H9 (cell line): ENCODE measurements at regions not wholly inside any gene's neighbourhood (a gene's known extent, or its start where the extent isn't known, plus 50 kb on each side); places are given as distances from the start of the nearest gene placed in this dataset.

ENCODE experiments used
- DNase-seq: peaks from one replicate; pipeline ENCODE4 v3.0.0-alpha.2; 2017
- H2AFZ ChIP-seq: one replicate; pipeline ENCODE4 v1.6.1; 2013; ENCODE audit warnings: mild to moderate bottlenecking, low read length, control low read depth, moderate library complexity
- H2AK5ac ChIP-seq: 2 replicates; pipeline ENCODE4 v1.6.1; 2013; ENCODE audit warnings: low read length, control low read depth, mixed read lengths; ENCODE audit not compliant: insufficient read length
- H2BK120ac ChIP-seq: one replicate; pipeline ENCODE4 v1.6.1; 2013; ENCODE audit warnings: low read depth, mild to moderate bottlenecking, low read length, control low read depth, inconsistent platforms; ENCODE audit not compliant: poor library complexity, severe bottlenecking
- H2BK12ac ChIP-seq: 2 replicates; pipeline ENCODE4 v1.6.1; 2013; ENCODE audit warnings: low read length, control low read depth, mixed read lengths, low read depth; ENCODE audit not compliant: insufficient read length
- H2BK15ac ChIP-seq: 2 replicates; pipeline ENCODE4 v1.6.1; 2013; ENCODE audit warnings: low read depth, low read length, control low read depth
- H2BK20ac ChIP-seq: one replicate; pipeline ENCODE4 v1.6.1; 2013; ENCODE audit warnings: low read depth, mild to moderate bottlenecking, low read length, control low read depth, inconsistent platforms; ENCODE audit not compliant: poor library complexity, severe bottlenecking
- H2BK5ac ChIP-seq: 2 replicates; pipeline ENCODE4 v1.6.1; 2013; ENCODE audit warnings: low read length, control low read depth, mixed read lengths; ENCODE audit not compliant: insufficient read length
- H3K14ac ChIP-seq: 2 replicates; pipeline ENCODE4 v1.6.1; 2013; ENCODE audit warnings: low read length, control low read depth; ENCODE audit not compliant: insufficient read depth
- H3K18ac ChIP-seq: 2 replicates; pipeline ENCODE4 v1.6.1; 2013; ENCODE audit warnings: low read depth, mild to moderate bottlenecking, mixed read lengths, low read length, control low read depth; ENCODE audit not compliant: insufficient read length
- H3K23ac ChIP-seq: 2 replicates; pipeline ENCODE4 v1.6.1; 2013; ENCODE audit warnings: low read length, control low read depth, mixed read lengths, low read depth; ENCODE audit not compliant: insufficient read length
- H3K23me2 ChIP-seq: 2 replicates; pipeline ENCODE4 v1.6.1; 2013; ENCODE audit warnings: low read depth, mild to moderate bottlenecking, mixed read lengths, low read length, control low read depth; ENCODE audit not compliant: insufficient read length, poor library complexity, severe bottlenecking
- H3K27ac ChIP-seq: 2 replicates; pipeline ENCODE4 v1.5.1; 2013; ENCODE audit warnings: low read length, control low read depth, mixed read lengths, low read depth; ENCODE audit not compliant: insufficient read length
- H3K27me3 ChIP-seq: 2 replicates; pipeline ENCODE4 v1.6.1; 2013; ENCODE audit warnings: low read length, control low read depth, inconsistent platforms; ENCODE audit not compliant: insufficient read depth
- H3K4ac ChIP-seq: 2 replicates; pipeline ENCODE4 v1.6.1; 2013; ENCODE audit warnings: low read depth, mild to moderate bottlenecking, control low read depth, inconsistent platforms, low read length, moderate library complexity
- H3K4me1 ChIP-seq: 2 replicates; pipeline ENCODE4 v1.6.1; 2013; ENCODE audit warnings: low read length, control low read depth, inconsistent platforms; ENCODE audit not compliant: insufficient read depth
- H3K4me2 ChIP-seq: 2 replicates; pipeline ENCODE4 v1.6.1; 2013; ENCODE audit warnings: low read length, control low read depth, mixed read lengths; ENCODE audit not compliant: insufficient read length, insufficient read depth
- H3K56ac ChIP-seq: 2 replicates; pipeline ENCODE4 v1.6.1; 2013; ENCODE audit warnings: low read depth, mild to moderate bottlenecking, mixed read lengths, low read length, control low read depth; ENCODE audit not compliant: insufficient read length
- H3K79me1 ChIP-seq: 2 replicates; pipeline ENCODE4 v1.6.1; 2013; ENCODE audit warnings: low read depth, mild to moderate bottlenecking, moderate library complexity, low read length, control low read depth, inconsistent platforms; ENCODE audit not compliant: insufficient read depth, poor library complexity, severe bottlenecking
- H3K79me2 ChIP-seq: 2 replicates; pipeline ENCODE4 v1.6.1; 2013; ENCODE audit warnings: low read length, control low read depth, inconsistent platforms; ENCODE audit not compliant: insufficient read depth
- H3K9ac ChIP-seq: 2 replicates; pipeline ENCODE4 v1.6.1; 2013; ENCODE audit warnings: low read length, control low read depth, mixed read lengths; ENCODE audit not compliant: insufficient read length; ENCODE audit errors: extremely low read depth
- H3K9me3 ChIP-seq: one replicate; pipeline ENCODE4 v1.6.1; 2013; ENCODE audit warnings: low read depth, low read length, inconsistent platforms; ENCODE audit not compliant: control insufficient read depth
- H3T11ph ChIP-seq: one replicate; pipeline ENCODE4 v1.6.1; 2013; ENCODE audit warnings: mild to moderate bottlenecking, low read length, control low read depth, inconsistent platforms
- H4K20me1 ChIP-seq: one replicate; pipeline ENCODE4 v1.6.1; 2013; ENCODE audit not compliant: control insufficient read depth, insufficient read length, insufficient read depth
- H4K5ac ChIP-seq: 2 replicates; pipeline ENCODE4 v1.6.1; 2013; ENCODE audit warnings: low read depth, mild to moderate bottlenecking, mixed read lengths, low read length, control low read depth; ENCODE audit not compliant: insufficient read length
- H4K8ac ChIP-seq: replicated peaks from 2 replicates; pipeline ENCODE4 v1.6.1; 2013; ENCODE audit warnings: low read length, control low read depth, mixed read lengths, low read depth; ENCODE audit not compliant: insufficient read length
- H4K91ac ChIP-seq: 2 replicates; pipeline ENCODE4 v1.6.1; 2013; ENCODE audit warnings: low read depth, mild to moderate bottlenecking, moderate library complexity, mixed read lengths, low read length, control low read depth; ENCODE audit not compliant: insufficient read length
- H3K27ac Mint-ChIP-seq, 3 experiments: 2 replicates in 2 of 3; 3 replicates in 1 of 3; pipeline ENCODE4 v1.8.0; 2020 to 2021; ENCODE audit warnings: mixed read lengths in 3 of 3, mild to moderate bottlenecking in 1 of 3, moderate library complexity in 1 of 3
- H3K27me3 Mint-ChIP-seq: 2 replicates; pipeline ENCODE4 v1.8.0; 2021; ENCODE audit warnings: low read depth, mild to moderate bottlenecking, moderate library complexity, mixed read lengths
- H3K36me3 Mint-ChIP-seq, 3 experiments: 2 replicates in 2 of 3; 3 replicates in 1 of 3; pipeline ENCODE4 v1.8.0; 2020 to 2021; ENCODE audit warnings: low read depth in 3 of 3, mixed read lengths in 3 of 3; ENCODE audit not compliant: insufficient read depth in 1 of 3
- H3K4me1 Mint-ChIP-seq, 2 experiments: 2 replicates each; pipeline ENCODE4 v1.8.0; 2020; ENCODE audit warnings: mixed read lengths in 2 of 2
- H3K4me3 Mint-ChIP-seq, 2 experiments: 2 replicates in 1 of 2; 3 replicates in 1 of 2; pipeline ENCODE4 v1.8.0; 2020 to 2021; ENCODE audit warnings: mild to moderate bottlenecking in 2 of 2, mixed read lengths in 2 of 2, moderate library complexity in 1 of 2
- H3K9me3 Mint-ChIP-seq, 2 experiments: 2 replicates in 1 of 2; 3 replicates in 1 of 2; pipeline ENCODE4 v1.8.0; 2020; ENCODE audit warnings: mild to moderate bottlenecking in 2 of 2, mixed read lengths in 2 of 2, moderate library complexity in 1 of 2
- CTCF ChIP-seq: fragments of 200-600 bp; sonication (generic); conservative IDR thresholded peaks from 3 replicates; pipeline ENCODE4 v1.8.0; 2021; ENCODE audit warnings: antibody characterized with exemption, mild to moderate bottlenecking
- WGBS: extraction: QIAGEN DNeasy Blood & Tissue Kit; methylation state at CpG from one replicate; pipeline ENCODE4 v1.1.7; 2013; ENCODE audit warnings: missing lambda C conversion rate, low lambda C conversion rate, mixed read lengths; ENCODE audit not compliant: insufficient read length; ENCODE audit errors: extremely low coverage; 5-methylcytosine and 5-hydroxymethylcytosine counted together

GRCh38 chr22:48579043-48579927, 1248.4 kb downstream of the BRD1 start:
- Histone ChIP-seq H3K14ac (no peak overlapping the region), H4K5ac (no peak overlapping the region), H2BK5ac (no peak overlapping the region), H2BK12ac (no peak overlapping the region), H2AFZ (no peak overlapping the region), H2BK120ac (no peak overlapping the region), H4K91ac (no peak overlapping the region), H3K4me1 (no peaks in the 10 kb centered on the region), H3K27me3 (no peaks in the 10 kb centered on the region), H2AK5ac (no peak overlapping the region), H2BK20ac (no peak overlapping the region), H3K23me2 (peaks cover 4% of the 10 kb centered on the region), H2BK15ac (no peak overlapping the region), H3K9ac (no peak overlapping the region), H3K79me2 (no peaks in the 10 kb centered on the region; the same call in 1 of the 2 replicates), H3K23ac (no peak overlapping the region), H3T11ph (no peak overlapping the region), H4K20me1 (peaks cover 5% of the 10 kb centered on the region), H3K18ac (no peak overlapping the region), H3K4me2 (no peak overlapping the region), H3K4ac (no peak overlapping the region), H3K27ac (no peak overlapping the region), H4K8ac (no peak overlapping the region), H3K9me3 (no peaks in the 10 kb centered on the region), H3K79me1 (no peaks in the 10 kb centered on the region), H3K56ac (no peak overlapping the region)
- peak overlapping the region in 2 of 3 experiments; percentile 16 to 37; a peak in 3 of 7 replicates for H3K27ac Mint-ChIP-seq
- no peaks in the 10 kb centered on the region for H3K9me3 Mint-ChIP-seq
- H3K4me1 Mint-ChIP-seq = peaks cover 17% of the 10 kb centered on the region in 2 experiments
- DNase-seq = no peak
- no peak overlapping the region for H3K4me3 Mint-ChIP-seq
- no peak for TF ChIP-seq CTCF
- peaks cover 5% of the 10 kb centered on the region for H3K27me3 Mint-ChIP-seq
- WGBS = no CpG with 5 or more reads among the region's 30 CpGs
- no peaks in the 10 kb centered on the region; a peak in 1 of 7 replicates for H3K36me3 Mint-ChIP-seq
